GM12872 (cell line): ENCODE measurements at regions not wholly inside any gene's neighbourhood (a gene's known extent, or its start where the extent isn't known, plus 50 kb on each side); places are given as distances from the start of the nearest gene placed in this dataset.
A peak's percentile ranks its signal among the peaks of the same experiment; 100 is the strongest.

Experiments used
- CTCF ChIP-seq: IDR thresholded peaks from 3 replicates; pipeline ENCODE4 v1.5.1; 2011; ENCODE audit warnings: low read depth, mild to moderate bottlenecking, low read length, moderate library complexity; ENCODE audit not compliant: insufficient read depth

- TF ChIP-seq CTCF, result no peak
These were observed 225.8 kb upstream of the PHYHIPL start for GRCh38 chr10:58950618-58951017.

GRCh38 chr10:58951087-58951486, 225.4 kb upstream of the PHYHIPL start:
- no peak for TF ChIP-seq CTCF

- TF ChIP-seq CTCF, result no peak
These were observed 224.7 kb upstream of the PHYHIPL start for GRCh38 chr10:58951746-58952145.

- no peak for TF ChIP-seq CTCF
These were observed 224.3 kb upstream of the PHYHIPL start for GRCh38 chr10:58952162-58952601.

GRCh38 chr10:58952747-58953466, 223.5 kb upstream of the PHYHIPL start:
- peak; percentile 74 for TF ChIP-seq CTCF

GRCh38 chr10:58954178-58954577, 222.3 kb upstream of the PHYHIPL start:
- TF ChIP-seq CTCF, result no peak

GRCh38 chr10:58955615-58956014, 220.8 kb upstream of the PHYHIPL start:
- TF ChIP-seq CTCF, result no peak

- no peak for TF ChIP-seq CTCF
These were observed 219.5 kb upstream of the PHYHIPL start for GRCh38 chr10:58956926-58957325.
